Thoracic aorta (tissue), 2 donors: ENCODE measurements at regions not wholly inside any gene's neighbourhood (a gene's known extent, or its start where the extent isn't known, plus 50 kb on each side); places are given as distances from the start of the nearest gene placed in this dataset.
A peak's percentile ranks its signal among the peaks of the same experiment; 100 is the strongest.

ENCODE experiments used
- ATAC-seq: fragments of 150-250 bp; one replicate; pipeline ENCODE4 v1.8.0; 2017; ENCODE audit warnings: low read depth; ENCODE audit not compliant: insufficient number of reproducible peaks, low FRiP score
- DNase-seq: peaks from one replicate; pipeline ENCODE4 v3.0.0-alpha.2; 2020; ENCODE audit warnings: low spot score
- H3K27ac ChIP-seq, 2 donors: fragments of 200-600 bp; sonication (generic); 1 replicate in 1 of 2; 2 replicates in 1 of 2; pipeline ENCODE4 v1.5.1; 2016; ENCODE audit warnings: mild to moderate bottlenecking in 2 of 2, moderate library complexity in 2 of 2
- H3K27me3 ChIP-seq: fragments of 200-600 bp; sonication (generic); replicated peaks from 2 replicates; pipeline ENCODE4 v1.6.0; 2016; ENCODE audit warnings: mild to moderate bottlenecking; ENCODE audit not compliant: insufficient read depth
- H3K36me3 ChIP-seq: fragments of 200-600 bp; sonication (generic); one replicate; pipeline ENCODE4 v1.5.1; 2016
- H3K4me1 ChIP-seq, 2 donors: fragments of 200-600 bp; sonication (generic); 1 replicate in 1 of 2; 2 replicates in 1 of 2; pipeline versions ENCODE4 v1.5.1 to v1.6.0; 2016; ENCODE audit warnings: low read depth in 2 of 2, mild to moderate bottlenecking in 1 of 2; ENCODE audit not compliant: control insufficient read depth in 1 of 2
- H3K4me3 ChIP-seq: fragments of 200-600 bp; sonication (generic); 2 replicates; pipeline ENCODE4 v1.5.1; 2016; ENCODE audit warnings: mild to moderate bottlenecking
- H3K9me3 ChIP-seq: fragments of 200-600 bp; sonication (generic); 2 replicates; pipeline ENCODE4 v1.5.1; 2016
- CTCF ChIP-seq: fragments of 200-600 bp; sonication (generic); IDR thresholded peaks from one replicate; pipeline ENCODE4 v1.5.1; 2019; ENCODE audit warnings: antibody characterized with exemption

- no peaks in the 10 kb centered on the region for H3K9me3 ChIP-seq
- ATAC-seq: no peak
- TF ChIP-seq CTCF: no peak
- no peak overlapping the region for H3K27ac ChIP-seq
- H3K36me3 ChIP-seq: no peaks in the 10 kb centered on the region
- H3K27me3 ChIP-seq: no peaks in the 10 kb centered on the region
- H3K4me1 ChIP-seq: no peaks in the 10 kb centered on the region
- no peak overlapping the region for H3K4me3 ChIP-seq
- DNase-seq: no peak
Observed at GRCh38 chr11:109957601-109958000, 135.6 kb upstream of the ZC3H12C start.

GRCh38 chr11:109958131-109958820 is 134.9 kb upstream of the ZC3H12C start:
- no peaks in the 10 kb centered on the region for H3K27me3 ChIP-seq
- no peak overlapping the region for H3K4me3 ChIP-seq
- ATAC-seq: no peak
- TF ChIP-seq CTCF: no peak
- no peak for DNase-seq
- no peaks in the 10 kb centered on the region for H3K4me1 ChIP-seq
- no peak overlapping the region for H3K27ac ChIP-seq
- no peaks in the 10 kb centered on the region for H3K36me3 ChIP-seq
- no peaks in the 10 kb centered on the region for H3K9me3 ChIP-seq

GRCh38 chr11:109958821-109959166 is 134.4 kb upstream of the ZC3H12C start:
- ATAC-seq: no peak
- Histone ChIP-seq H3K4me1 (no peaks in the 10 kb centered on the region), H3K36me3 (no peaks in the 10 kb centered on the region), H3K4me3 (no peak overlapping the region), H3K27ac (no peak overlapping the region), H3K27me3 (no peaks in the 10 kb centered on the region), H3K9me3 (no peaks in the 10 kb centered on the region)
- TF ChIP-seq CTCF: no peak
- no peak for DNase-seq

GRCh38 chr11:109960831-109961230 is 132.4 kb upstream of the ZC3H12C start:
- DNase-seq (no peak), ATAC-seq (no peak)
- no peak for TF ChIP-seq CTCF
- Histone ChIP-seq H3K4me3 (no peak overlapping the region), H3K36me3 (no peaks in the 10 kb centered on the region), H3K27me3 (no peaks in the 10 kb centered on the region), H3K27ac (no peak overlapping the region), H3K4me1 (no peaks in the 10 kb centered on the region), H3K9me3 (no peaks in the 10 kb centered on the region)

GRCh38 chr11:109961261-109961660 is 131.9 kb upstream of the ZC3H12C start:
- no peaks in the 10 kb centered on the region for H3K36me3 ChIP-seq
- H3K27me3 ChIP-seq: no peaks in the 10 kb centered on the region
- H3K4me1 ChIP-seq: no peaks in the 10 kb centered on the region
- H3K27ac ChIP-seq: no peak overlapping the region
- ATAC-seq (peak; percentile 20), DNase-seq (no peak)
- no peak overlapping the region for H3K4me3 ChIP-seq
- no peaks in the 10 kb centered on the region for H3K9me3 ChIP-seq
- TF ChIP-seq CTCF: no peak
